H9 (cell line): ENCODE measurements at regions not wholly inside any gene's neighbourhood (a gene's known extent, or its start where the extent isn't known, plus 50 kb on each side); places are given as distances from the start of the nearest gene placed in this dataset.
A peak's percentile ranks its signal among the peaks of the same experiment; 100 is the strongest.

Experiments used
- DNase-seq: peaks from one replicate; pipeline ENCODE4 v3.0.0-alpha.2; 2017
- H2AFZ ChIP-seq: one replicate; pipeline ENCODE4 v1.6.1; 2013; ENCODE audit warnings: mild to moderate bottlenecking, low read length, control low read depth, moderate library complexity
- H2AK5ac ChIP-seq: 2 replicates; pipeline ENCODE4 v1.6.1; 2013; ENCODE audit warnings: low read length, control low read depth, mixed read lengths; ENCODE audit not compliant: insufficient read length
- H2BK120ac ChIP-seq: one replicate; pipeline ENCODE4 v1.6.1; 2013; ENCODE audit warnings: low read depth, mild to moderate bottlenecking, low read length, control low read depth, inconsistent platforms; ENCODE audit not compliant: poor library complexity, severe bottlenecking
- H2BK12ac ChIP-seq: 2 replicates; pipeline ENCODE4 v1.6.1; 2013; ENCODE audit warnings: low read length, control low read depth, mixed read lengths, low read depth; ENCODE audit not compliant: insufficient read length
- H2BK15ac ChIP-seq: 2 replicates; pipeline ENCODE4 v1.6.1; 2013; ENCODE audit warnings: low read depth, low read length, control low read depth
- H2BK20ac ChIP-seq: one replicate; pipeline ENCODE4 v1.6.1; 2013; ENCODE audit warnings: low read depth, mild to moderate bottlenecking, low read length, control low read depth, inconsistent platforms; ENCODE audit not compliant: poor library complexity, severe bottlenecking
- H2BK5ac ChIP-seq: 2 replicates; pipeline ENCODE4 v1.6.1; 2013; ENCODE audit warnings: low read length, control low read depth, mixed read lengths; ENCODE audit not compliant: insufficient read length
- H3K14ac ChIP-seq: 2 replicates; pipeline ENCODE4 v1.6.1; 2013; ENCODE audit warnings: low read length, control low read depth; ENCODE audit not compliant: insufficient read depth
- H3K18ac ChIP-seq: 2 replicates; pipeline ENCODE4 v1.6.1; 2013; ENCODE audit warnings: low read depth, mild to moderate bottlenecking, mixed read lengths, low read length, control low read depth; ENCODE audit not compliant: insufficient read length
- H3K23ac ChIP-seq: 2 replicates; pipeline ENCODE4 v1.6.1; 2013; ENCODE audit warnings: low read length, control low read depth, mixed read lengths, low read depth; ENCODE audit not compliant: insufficient read length
- H3K23me2 ChIP-seq: 2 replicates; pipeline ENCODE4 v1.6.1; 2013; ENCODE audit warnings: low read depth, mild to moderate bottlenecking, mixed read lengths, low read length, control low read depth; ENCODE audit not compliant: insufficient read length, poor library complexity, severe bottlenecking
- H3K27ac ChIP-seq: 2 replicates; pipeline ENCODE4 v1.5.1; 2013; ENCODE audit warnings: low read length, control low read depth, mixed read lengths, low read depth; ENCODE audit not compliant: insufficient read length
- H3K27me3 ChIP-seq: 2 replicates; pipeline ENCODE4 v1.6.1; 2013; ENCODE audit warnings: low read length, control low read depth, inconsistent platforms; ENCODE audit not compliant: insufficient read depth
- H3K4ac ChIP-seq: 2 replicates; pipeline ENCODE4 v1.6.1; 2013; ENCODE audit warnings: low read depth, mild to moderate bottlenecking, control low read depth, inconsistent platforms, low read length, moderate library complexity
- H3K4me1 ChIP-seq: 2 replicates; pipeline ENCODE4 v1.6.1; 2013; ENCODE audit warnings: low read length, control low read depth, inconsistent platforms; ENCODE audit not compliant: insufficient read depth
- H3K4me2 ChIP-seq: 2 replicates; pipeline ENCODE4 v1.6.1; 2013; ENCODE audit warnings: low read length, control low read depth, mixed read lengths; ENCODE audit not compliant: insufficient read length, insufficient read depth
- H3K56ac ChIP-seq: 2 replicates; pipeline ENCODE4 v1.6.1; 2013; ENCODE audit warnings: low read depth, mild to moderate bottlenecking, mixed read lengths, low read length, control low read depth; ENCODE audit not compliant: insufficient read length
- H3K79me1 ChIP-seq: 2 replicates; pipeline ENCODE4 v1.6.1; 2013; ENCODE audit warnings: low read depth, mild to moderate bottlenecking, moderate library complexity, low read length, control low read depth, inconsistent platforms; ENCODE audit not compliant: insufficient read depth, poor library complexity, severe bottlenecking
- H3K79me2 ChIP-seq: 2 replicates; pipeline ENCODE4 v1.6.1; 2013; ENCODE audit warnings: low read length, control low read depth, inconsistent platforms; ENCODE audit not compliant: insufficient read depth
- H3K9ac ChIP-seq: 2 replicates; pipeline ENCODE4 v1.6.1; 2013; ENCODE audit warnings: low read length, control low read depth, mixed read lengths; ENCODE audit not compliant: insufficient read length; ENCODE audit errors: extremely low read depth
- H3K9me3 ChIP-seq: one replicate; pipeline ENCODE4 v1.6.1; 2013; ENCODE audit warnings: low read depth, low read length, inconsistent platforms; ENCODE audit not compliant: control insufficient read depth
- H3T11ph ChIP-seq: one replicate; pipeline ENCODE4 v1.6.1; 2013; ENCODE audit warnings: mild to moderate bottlenecking, low read length, control low read depth, inconsistent platforms
- H4K20me1 ChIP-seq: one replicate; pipeline ENCODE4 v1.6.1; 2013; ENCODE audit not compliant: control insufficient read depth, insufficient read length, insufficient read depth
- H4K5ac ChIP-seq: 2 replicates; pipeline ENCODE4 v1.6.1; 2013; ENCODE audit warnings: low read depth, mild to moderate bottlenecking, mixed read lengths, low read length, control low read depth; ENCODE audit not compliant: insufficient read length
- H4K8ac ChIP-seq: replicated peaks from 2 replicates; pipeline ENCODE4 v1.6.1; 2013; ENCODE audit warnings: low read length, control low read depth, mixed read lengths, low read depth; ENCODE audit not compliant: insufficient read length
- H4K91ac ChIP-seq: 2 replicates; pipeline ENCODE4 v1.6.1; 2013; ENCODE audit warnings: low read depth, mild to moderate bottlenecking, moderate library complexity, mixed read lengths, low read length, control low read depth; ENCODE audit not compliant: insufficient read length
- H3K27ac Mint-ChIP-seq, 3 experiments: 2 replicates in 2 of 3; 3 replicates in 1 of 3; pipeline ENCODE4 v1.8.0; 2020 to 2021; ENCODE audit warnings: mixed read lengths in 3 of 3, mild to moderate bottlenecking in 1 of 3, moderate library complexity in 1 of 3
- H3K27me3 Mint-ChIP-seq: 2 replicates; pipeline ENCODE4 v1.8.0; 2021; ENCODE audit warnings: low read depth, mild to moderate bottlenecking, moderate library complexity, mixed read lengths
- H3K36me3 Mint-ChIP-seq, 3 experiments: 2 replicates in 2 of 3; 3 replicates in 1 of 3; pipeline ENCODE4 v1.8.0; 2020 to 2021; ENCODE audit warnings: low read depth in 3 of 3, mixed read lengths in 3 of 3; ENCODE audit not compliant: insufficient read depth in 1 of 3
- H3K4me1 Mint-ChIP-seq, 2 experiments: 2 replicates each; pipeline ENCODE4 v1.8.0; 2020; ENCODE audit warnings: mixed read lengths in 2 of 2
- H3K4me3 Mint-ChIP-seq, 2 experiments: 2 replicates in 1 of 2; 3 replicates in 1 of 2; pipeline ENCODE4 v1.8.0; 2020 to 2021; ENCODE audit warnings: mild to moderate bottlenecking in 2 of 2, mixed read lengths in 2 of 2, moderate library complexity in 1 of 2
- H3K9me3 Mint-ChIP-seq, 2 experiments: 2 replicates in 1 of 2; 3 replicates in 1 of 2; pipeline ENCODE4 v1.8.0; 2020; ENCODE audit warnings: mild to moderate bottlenecking in 2 of 2, mixed read lengths in 2 of 2, moderate library complexity in 1 of 2
- WGBS: extraction: QIAGEN DNeasy Blood & Tissue Kit; methylation state at CpG from one replicate; pipeline ENCODE4 v1.1.7; 2013; ENCODE audit warnings: missing lambda C conversion rate, low lambda C conversion rate, mixed read lengths; ENCODE audit not compliant: insufficient read length; ENCODE audit errors: extremely low coverage; 5-methylcytosine and 5-hydroxymethylcytosine counted together
- TF ChIP-seq, protein P1 (sequence below): fragments of 200-600 bp; sonication (generic); conservative IDR thresholded peaks from 3 replicates; pipeline ENCODE4 v1.8.0; 2021; ENCODE audit warnings: antibody characterized with exemption, mild to moderate bottlenecking

DNA sequence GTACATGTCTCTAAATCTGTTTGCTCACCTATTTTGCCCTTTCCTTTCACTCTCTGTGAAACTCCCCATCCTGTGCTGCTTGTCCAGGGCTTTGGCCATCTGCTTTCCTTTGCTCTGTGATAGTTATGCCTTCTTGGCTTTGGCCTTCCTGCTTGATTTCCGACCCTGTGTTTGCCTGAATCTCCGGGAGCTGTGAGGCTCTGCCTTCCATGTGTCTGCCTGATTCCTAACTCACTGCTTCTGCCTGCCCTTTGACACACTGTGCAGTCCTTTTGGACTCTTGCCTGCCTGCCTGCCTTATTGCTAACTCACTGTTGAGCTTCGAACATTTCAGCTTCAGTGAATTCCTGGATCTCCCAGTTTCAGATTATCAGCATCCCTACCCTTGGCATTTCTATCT, 143.1 kb downstream of the C4orf33 start:
- TF ChIP-seq, protein P1, sequence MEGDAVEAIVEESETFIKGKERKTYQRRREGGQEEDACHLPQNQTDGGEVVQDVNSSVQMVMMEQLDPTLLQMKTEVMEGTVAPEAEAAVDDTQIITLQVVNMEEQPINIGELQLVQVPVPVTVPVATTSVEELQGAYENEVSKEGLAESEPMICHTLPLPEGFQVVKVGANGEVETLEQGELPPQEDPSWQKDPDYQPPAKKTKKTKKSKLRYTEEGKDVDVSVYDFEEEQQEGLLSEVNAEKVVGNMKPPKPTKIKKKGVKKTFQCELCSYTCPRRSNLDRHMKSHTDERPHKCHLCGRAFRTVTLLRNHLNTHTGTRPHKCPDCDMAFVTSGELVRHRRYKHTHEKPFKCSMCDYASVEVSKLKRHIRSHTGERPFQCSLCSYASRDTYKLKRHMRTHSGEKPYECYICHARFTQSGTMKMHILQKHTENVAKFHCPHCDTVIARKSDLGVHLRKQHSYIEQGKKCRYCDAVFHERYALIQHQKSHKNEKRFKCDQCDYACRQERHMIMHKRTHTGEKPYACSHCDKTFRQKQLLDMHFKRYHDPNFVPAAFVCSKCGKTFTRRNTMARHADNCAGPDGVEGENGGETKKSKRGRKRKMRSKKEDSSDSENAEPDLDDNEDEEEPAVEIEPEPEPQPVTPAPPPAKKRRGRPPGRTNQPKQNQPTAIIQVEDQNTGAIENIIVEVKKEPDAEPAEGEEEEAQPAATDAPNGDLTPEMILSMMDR, result no peak
- Mint-ChIP-seq H3K36me3 (no peaks in the 10 kb centered on the region), H3K27ac (peak overlapping the region in 1 of 3 experiments; percentile 1; a peak in 1 of 7 replicates), H3K27me3 (no peaks in the 10 kb centered on the region), H3K4me1 (peaks cover 4% of the 10 kb centered on the region in 2 experiments), H3K9me3 (no peaks in the 10 kb centered on the region), H3K4me3 (no peak overlapping the region)
- Histone ChIP-seq H2BK5ac (no peak overlapping the region), H2BK120ac (no peak overlapping the region), H3K27ac (no peak overlapping the region), H3K56ac (no peak overlapping the region), H3T11ph (no peak overlapping the region), H4K20me1 (no peaks in the 10 kb centered on the region), H4K8ac (no peak overlapping the region), H2AFZ (no peak overlapping the region), H2BK15ac (no peak overlapping the region), H2AK5ac (no peak overlapping the region), H3K14ac (no peak overlapping the region), H3K79me2 (no peaks in the 10 kb centered on the region), H4K91ac (no peak overlapping the region), H3K4me2 (no peak overlapping the region), H3K79me1 (no peaks in the 10 kb centered on the region), H2BK20ac (no peak overlapping the region), H3K23me2 (no peaks in the 10 kb centered on the region), H3K4me1 (no peaks in the 10 kb centered on the region), H3K18ac (no peak overlapping the region), H4K5ac (no peak overlapping the region), H2BK12ac (no peak overlapping the region), H3K4ac (no peak overlapping the region), H3K9ac (no peak overlapping the region), H3K9me3 (no peaks in the 10 kb centered on the region), H3K23ac (no peak overlapping the region), H3K27me3 (no peaks in the 10 kb centered on the region)
- no CpG with 5 or more reads among the region's 3 CpGs for WGBS
- no peak for DNase-seq
